GM23248 (cell line): ENCODE measurements at regions not wholly inside any gene's neighbourhood (a gene's known extent, or its start where the extent isn't known, plus 50 kb on each side); places are given as distances from the start of the nearest gene placed in this dataset.

Experiments used
- EZH2 ChIP-seq: fragments of 200-600 bp; sonication (generic); IDR thresholded peaks from 2 replicates; pipeline ENCODE4 v1.6.1; 2018; ENCODE audit warnings: antibody characterized with exemption, mild to moderate bottlenecking; ENCODE audit not compliant: insufficient read depth, poor library complexity, severe bottlenecking
- EZH2phosphoT487 ChIP-seq: fragments of 200-600 bp; sonication (generic); IDR thresholded peaks from 2 replicates; pipeline ENCODE4 v1.6.1; 2018; ENCODE audit warnings: antibody characterized with exemption, moderate library complexity, mild to moderate bottlenecking, low read depth; ENCODE audit not compliant: insufficient read depth

GRCh38 chr1:178649582-178650350 lies 75.3 kb upstream of the RALGPS2 start:
- TF ChIP-seq EZH2, result no peak
- no peak for TF ChIP-seq EZH2phosphoT487
